ENCODE measurements at regions not wholly inside any gene's neighbourhood (a gene's known extent, or its start where the extent isn't known, plus 50 kb on each side); places are given as distances from the start of the nearest gene placed in this dataset.

- intact Hi-C loops (cut with DNase I; ENCODE audit: low total_unique reads), result no loop called here
- WGBS, 2 donors, result 69 to 76% methylated on average over 5 of the region's 5 CpGs
- TF ChIP-seq POLR2A (IDR thresholded peaks at IDR 0.05), result no peak
- TF ChIP-seq, protein P1, sequence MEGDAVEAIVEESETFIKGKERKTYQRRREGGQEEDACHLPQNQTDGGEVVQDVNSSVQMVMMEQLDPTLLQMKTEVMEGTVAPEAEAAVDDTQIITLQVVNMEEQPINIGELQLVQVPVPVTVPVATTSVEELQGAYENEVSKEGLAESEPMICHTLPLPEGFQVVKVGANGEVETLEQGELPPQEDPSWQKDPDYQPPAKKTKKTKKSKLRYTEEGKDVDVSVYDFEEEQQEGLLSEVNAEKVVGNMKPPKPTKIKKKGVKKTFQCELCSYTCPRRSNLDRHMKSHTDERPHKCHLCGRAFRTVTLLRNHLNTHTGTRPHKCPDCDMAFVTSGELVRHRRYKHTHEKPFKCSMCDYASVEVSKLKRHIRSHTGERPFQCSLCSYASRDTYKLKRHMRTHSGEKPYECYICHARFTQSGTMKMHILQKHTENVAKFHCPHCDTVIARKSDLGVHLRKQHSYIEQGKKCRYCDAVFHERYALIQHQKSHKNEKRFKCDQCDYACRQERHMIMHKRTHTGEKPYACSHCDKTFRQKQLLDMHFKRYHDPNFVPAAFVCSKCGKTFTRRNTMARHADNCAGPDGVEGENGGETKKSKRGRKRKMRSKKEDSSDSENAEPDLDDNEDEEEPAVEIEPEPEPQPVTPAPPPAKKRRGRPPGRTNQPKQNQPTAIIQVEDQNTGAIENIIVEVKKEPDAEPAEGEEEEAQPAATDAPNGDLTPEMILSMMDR (IDR thresholded peaks at IDR 0.05), result no peak
Observed at GRCh38 chr1:58895559-58896145, 111.8 kb upstream of the JUN start.

GRCh38 chr1:58896246-58897183 lies 112.7 kb upstream of the JUN start:
- intact Hi-C loops (cut with DNase I; ENCODE audit: low total_unique reads), result no loop called here
- TF ChIP-seq POLR2A (IDR thresholded peaks at IDR 0.05), result no peak
- TF ChIP-seq, protein P1 (IDR thresholded peaks at IDR 0.05), result no peak
- DNase-seq (ENCODE audit: low spot score in 2 of 2), result no peak
- no peak overlapping the region for H3K4me3 ChIP-seq (ENCODE audit: low read depth, poor library complexity, severe bottlenecking)
- WGBS, 2 donors, result 27 to 44% methylated on average over 8 of the region's 8 CpGs

More at GRCh38 chr1:58895559-58896145, 111.8 kb upstream of the JUN start:
- no peak for DNase-seq (ENCODE audit: low spot score in 2 of 2)
- H3K4me3 ChIP-seq (ENCODE audit: low read depth, poor library complexity, severe bottlenecking), result no peak overlapping the region

- no peak for DNase-seq (ENCODE audit: low spot score in 2 of 2)
- H3K4me3 ChIP-seq (ENCODE audit: low read depth, poor library complexity, severe bottlenecking), result no peak overlapping the region
- 60 to 67% methylated on average over 10 of the region's 10 CpGs for WGBS, 2 donors
- intact Hi-C loops (cut with DNase I; ENCODE audit: low total_unique reads), result no loop called here
- TF ChIP-seq, protein P1 (IDR thresholded peaks at IDR 0.05), result peak in 1 of 3 donors; percentile 34
- no peak for TF ChIP-seq POLR2A (IDR thresholded peaks at IDR 0.05)
Observed at GRCh38 chr1:58898739-58899586, 115.1 kb upstream of the JUN start.

DNA sequence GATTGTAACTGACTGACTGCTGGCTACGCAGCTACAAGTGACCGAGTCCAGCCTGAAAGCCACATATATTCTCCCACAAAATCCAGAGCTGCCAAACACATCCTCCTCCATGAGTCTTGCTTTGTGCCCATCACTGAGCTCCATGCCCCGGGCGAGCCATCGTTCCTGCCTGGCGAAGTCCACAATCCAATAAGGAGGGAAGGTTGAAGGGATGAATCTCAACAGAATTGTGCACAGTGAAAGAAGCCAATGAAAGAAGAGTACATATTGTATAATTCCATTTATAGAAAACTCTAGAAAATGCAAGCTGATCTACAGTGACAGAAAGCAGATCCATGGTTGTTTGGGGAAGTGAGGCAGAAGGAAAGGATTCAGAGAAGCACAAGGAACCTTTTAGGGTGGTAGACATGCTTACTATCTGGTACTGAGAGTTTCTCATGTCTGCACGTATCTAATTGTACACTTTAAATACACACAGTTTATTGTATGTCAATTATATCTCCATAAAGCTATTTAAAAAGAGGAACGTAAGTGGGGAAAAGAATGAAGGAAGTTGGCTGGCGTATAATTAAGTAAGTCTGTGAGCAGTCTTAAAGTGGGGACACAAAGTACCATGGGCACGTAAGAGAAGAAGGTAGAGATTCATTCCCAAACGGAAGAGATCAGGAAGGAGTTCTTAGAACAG lies 115.9 kb upstream of the JUN start:
- H3K4me3 ChIP-seq (ENCODE audit: low read depth, poor library complexity, severe bottlenecking), result no peak overlapping the region
- TF ChIP-seq POLR2A (IDR thresholded peaks at IDR 0.05), result no peak
- TF ChIP-seq, protein P1 (IDR thresholded peaks at IDR 0.05), result no peak
- DNase-seq (ENCODE audit: low spot score in 2 of 2), result no peak
- 86 to 87% methylated on average over 11 of the region's 11 CpGs for WGBS, 2 donors
- intact Hi-C loops (cut with DNase I; ENCODE audit: low total_unique reads), result no loop called here

- TF ChIP-seq, protein P1 (IDR thresholded peaks at IDR 0.05), result no peak
- no peak for TF ChIP-seq POLR2A (IDR thresholded peaks at IDR 0.05)
- no peak for DNase-seq (ENCODE audit: low spot score in 2 of 2)
- intact Hi-C loops (cut with DNase I; ENCODE audit: low total_unique reads), result no loop called here
- 31 to 54% methylated on average over 3 of the region's 3 CpGs for WGBS, 2 donors
- H3K4me3 ChIP-seq (ENCODE audit: low read depth, poor library complexity, severe bottlenecking), result no peak overlapping the region
Observed at GRCh38 chr1:58900396-58900795, 116.5 kb upstream of the JUN start.

Measured in lower leg skin (tissue), 4 donors.